ENCODE measurements at regions not wholly inside any gene's neighbourhood (a gene's known extent, or its start where the extent isn't known, plus 50 kb on each side); places are given as distances from the start of the nearest gene placed in this dataset.

- DNase-seq (ENCODE audit: low read depth in 1 of 2, low spot score in 2 of 2), result no peak
- H3K27ac ChIP-seq, result no peak overlapping the region
- no peaks in the 10 kb centered on the region for H3K9me3 ChIP-seq (replicated peaks)
- H3K4me1 ChIP-seq (replicated peaks), result peaks cover 7% of the 10 kb centered on the region; the same call in 1 of the 2 replicates
- H3K4me3 ChIP-seq, result no peak overlapping the region
- H3K27me3 ChIP-seq (replicated peaks), result no peaks in the 10 kb centered on the region
- H3K36me3 ChIP-seq, result no peaks in the 10 kb centered on the region
These were observed 62.3 kb downstream of the UCHL1 start for GRCh38 chr4:41318839-41319530.

- Histone ChIP-seq H3K27me3 (replicated peaks) (no peaks in the 10 kb centered on the region), H3K4me3 (no peak overlapping the region), H3K4me1 (replicated peaks) (peaks cover 7% of the 10 kb centered on the region; the same call in 1 of the 2 replicates), H3K27ac (no peak overlapping the region), H3K36me3 (no peaks in the 10 kb centered on the region), H3K9me3 (replicated peaks) (no peaks in the 10 kb centered on the region)
- DNase-seq (ENCODE audit: low read depth in 1 of 2, low spot score in 2 of 2), result no peak
These were observed 62.8 kb downstream of the UCHL1 start for GRCh38 chr4:41319553-41319952.

- Histone ChIP-seq H3K27ac (no peak overlapping the region), H3K4me3 (no peak overlapping the region), H3K9me3 (replicated peaks) (no peaks in the 10 kb centered on the region), H3K27me3 (replicated peaks) (no peaks in the 10 kb centered on the region), H3K36me3 (no peaks in the 10 kb centered on the region), H3K4me1 (replicated peaks) (peaks cover 7% of the 10 kb centered on the region; the same call in 1 of the 2 replicates)
- DNase-seq (ENCODE audit: low read depth in 1 of 2, low spot score in 2 of 2), result no peak
These were observed 63.5 kb downstream of the UCHL1 start for GRCh38 chr4:41320278-41320677.

- H3K36me3 ChIP-seq, result no peaks in the 10 kb centered on the region
- no peaks in the 10 kb centered on the region for H3K27me3 ChIP-seq (replicated peaks)
- H3K4me3 ChIP-seq, result no peak overlapping the region
- no peak for DNase-seq (ENCODE audit: low read depth in 1 of 2, low spot score in 2 of 2)
- no peaks in the 10 kb centered on the region for H3K9me3 ChIP-seq (replicated peaks)
- H3K4me1 ChIP-seq (replicated peaks), result peaks cover 7% of the 10 kb centered on the region; the same call in 1 of the 2 replicates
- no peak overlapping the region for H3K27ac ChIP-seq
These were observed 64.1 kb downstream of the UCHL1 start for GRCh38 chr4:41320786-41321185.

GRCh38 chr4:41321216-41321945 lies 64.7 kb downstream of the UCHL1 start:
- H3K4me1 ChIP-seq (replicated peaks), result peaks cover 7% of the 10 kb centered on the region; the same call in 1 of the 2 replicates

GRCh38 chr4:41322617-41323016 lies 65.9 kb downstream of the UCHL1 start:
- Histone ChIP-seq H3K9me3 (replicated peaks) (no peaks in the 10 kb centered on the region), H3K4me1 (replicated peaks) (peaks cover 7% of the 10 kb centered on the region; the same call in 1 of the 2 replicates), H3K27ac (no peak overlapping the region), H3K4me3 (no peak overlapping the region), H3K27me3 (replicated peaks) (no peaks in the 10 kb centered on the region), H3K36me3 (no peaks in the 10 kb centered on the region)
- no peak for DNase-seq (ENCODE audit: low read depth in 1 of 2, low spot score in 2 of 2)

More at GRCh38 chr4:41321216-41321945, 64.7 kb downstream of the UCHL1 start:
- Histone ChIP-seq H3K36me3 (no peaks in the 10 kb centered on the region), H3K27me3 (replicated peaks) (no peaks in the 10 kb centered on the region), H3K4me3 (no peak overlapping the region), H3K9me3 (replicated peaks) (no peaks in the 10 kb centered on the region), H3K27ac (no peak overlapping the region)
- DNase-seq (ENCODE audit: low read depth in 1 of 2, low spot score in 2 of 2), result no peak

GRCh38 chr4:41323179-41323578 lies 66.5 kb downstream of the UCHL1 start:
- Histone ChIP-seq H3K27me3 (replicated peaks) (no peaks in the 10 kb centered on the region), H3K9me3 (replicated peaks) (no peaks in the 10 kb centered on the region), H3K4me3 (no peak overlapping the region), H3K4me1 (replicated peaks) (peaks cover 7% of the 10 kb centered on the region; the same call in 1 of the 2 replicates), H3K27ac (no peak overlapping the region), H3K36me3 (no peaks in the 10 kb centered on the region)
- no peak for DNase-seq (ENCODE audit: low read depth in 1 of 2, low spot score in 2 of 2)

GRCh38 chr4:41323706-41324105 lies 67.0 kb downstream of the UCHL1 start:
- H3K9me3 ChIP-seq (replicated peaks), result no peaks in the 10 kb centered on the region
- no peak overlapping the region for H3K27ac ChIP-seq
- DNase-seq (ENCODE audit: low read depth in 1 of 2, low spot score in 2 of 2), result no peak
- no peaks in the 10 kb centered on the region for H3K36me3 ChIP-seq
- H3K27me3 ChIP-seq (replicated peaks), result no peaks in the 10 kb centered on the region
- H3K4me3 ChIP-seq, result no peak overlapping the region
- peaks cover 7% of the 10 kb centered on the region; the same call in 1 of the 2 replicates for H3K4me1 ChIP-seq (replicated peaks)

GRCh38 chr4:41324861-41325260 lies 68.1 kb downstream of the UCHL1 start:
- peaks cover under 1% of the 10 kb centered on the region; the same call in 1 of the 2 replicates for H3K4me1 ChIP-seq (replicated peaks)
- H3K4me3 ChIP-seq, result no peak overlapping the region
- no peak overlapping the region for H3K27ac ChIP-seq
- H3K36me3 ChIP-seq, result no peaks in the 10 kb centered on the region
- no peaks in the 10 kb centered on the region for H3K27me3 ChIP-seq (replicated peaks)
- no peaks in the 10 kb centered on the region for H3K9me3 ChIP-seq (replicated peaks)
- DNase-seq (ENCODE audit: low read depth in 1 of 2, low spot score in 2 of 2), result no peak

- Histone ChIP-seq H3K4me1 (replicated peaks) (peaks cover 4% of the 10 kb centered on the region), H3K36me3 (no peaks in the 10 kb centered on the region), H3K27me3 (replicated peaks) (no peaks in the 10 kb centered on the region), H3K27ac (no peak overlapping the region), H3K9me3 (replicated peaks) (no peaks in the 10 kb centered on the region), H3K4me3 (no peak overlapping the region)
- no peak for DNase-seq (ENCODE audit: low read depth in 1 of 2, low spot score in 2 of 2)
These were observed 69.2 kb downstream of the UCHL1 start for GRCh38 chr4:41325901-41326300.

- Histone ChIP-seq H3K27me3 (replicated peaks) (no peaks in the 10 kb centered on the region), H3K36me3 (no peaks in the 10 kb centered on the region), H3K27ac (no peak overlapping the region), H3K4me1 (replicated peaks) (peaks cover 9% of the 10 kb centered on the region), H3K9me3 (replicated peaks) (no peaks in the 10 kb centered on the region), H3K4me3 (no peak overlapping the region)
- DNase-seq (ENCODE audit: low read depth in 1 of 2, low spot score in 2 of 2), result no peak
These were observed 70.0 kb downstream of the UCHL1 start for GRCh38 chr4:41326776-41327175.

- Histone ChIP-seq H3K36me3 (no peaks in the 10 kb centered on the region), H3K9me3 (replicated peaks) (no peaks in the 10 kb centered on the region), H3K4me3 (no peak overlapping the region), H3K27ac (no peak overlapping the region), H3K4me1 (replicated peaks) (peaks cover 15% of the 10 kb centered on the region), H3K27me3 (replicated peaks) (no peaks in the 10 kb centered on the region)
- no peak for DNase-seq (ENCODE audit: low read depth in 1 of 2, low spot score in 2 of 2)
These were observed 71.0 kb downstream of the UCHL1 start for GRCh38 chr4:41327770-41328169.

GRCh38 chr4:41329361-41329760 lies 72.6 kb downstream of the UCHL1 start:
- Histone ChIP-seq H3K9me3 (replicated peaks) (no peaks in the 10 kb centered on the region), H3K36me3 (no peaks in the 10 kb centered on the region), H3K4me1 (replicated peaks) (peaks cover 16% of the 10 kb centered on the region), H3K27ac (no peak overlapping the region), H3K27me3 (replicated peaks) (no peaks in the 10 kb centered on the region), H3K4me3 (no peak overlapping the region)
- DNase-seq (ENCODE audit: low read depth in 1 of 2, low spot score in 2 of 2), result no peak

GRCh38 chr4:41331224-41331623 lies 74.5 kb downstream of the UCHL1 start:
- H3K27me3 ChIP-seq (replicated peaks), result no peaks in the 10 kb centered on the region
- no peak overlapping the region for H3K4me3 ChIP-seq
- no peaks in the 10 kb centered on the region for H3K36me3 ChIP-seq
- DNase-seq (ENCODE audit: low read depth in 1 of 2, low spot score in 2 of 2), result peak in 1 of 2 experiments; percentile 52
- H3K9me3 ChIP-seq (replicated peaks), result no peaks in the 10 kb centered on the region
- no peak overlapping the region for H3K27ac ChIP-seq
- peaks cover 16% of the 10 kb centered on the region for H3K4me1 ChIP-seq (replicated peaks)

All from SJSA1 (cell line).